ENCODE measurements at regions not wholly inside any gene's neighbourhood (a gene's known extent, or its start where the extent isn't known, plus 50 kb on each side); places are given as distances from the start of the nearest gene placed in this dataset.
"Not testable (repeated sequence)": the region's sequence is repeated elsewhere in the genome, so short reads cannot be mapped to it uniquely, and the experiment has no call there.

DNA sequence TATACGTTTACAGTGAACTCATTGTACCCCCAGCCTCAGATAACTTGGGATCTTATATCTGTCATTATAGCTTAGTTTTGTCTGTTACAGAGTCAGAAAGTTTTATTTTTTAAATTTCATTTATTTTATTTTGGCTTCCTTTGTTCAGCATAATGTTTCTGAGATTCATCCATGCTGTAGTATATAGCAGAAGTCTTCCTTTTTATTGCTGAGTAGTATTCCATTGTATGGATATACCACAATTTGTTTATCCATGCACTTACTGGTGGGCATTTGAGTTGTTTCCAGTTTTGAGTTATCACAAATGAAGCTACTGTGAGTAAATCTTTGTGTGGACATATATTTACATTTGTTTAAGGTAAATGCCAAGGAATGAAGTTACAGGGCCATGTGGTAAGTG is 122.3 kb downstream of the ADCYAP1 start:
- Histone ChIP-seq H3K36me3 (ENCODE audit: control insufficient read depth in 1 of 2, insufficient read depth in 2 of 2, low read length in 2 of 2) (no peaks in the 10 kb centered on the region), H3K4me2 (ENCODE audit: low read length) (no peak overlapping the region), H2AFZ (ENCODE audit: low read depth, low read length, poor library complexity, severe bottlenecking) (no peak overlapping the region), H3K27me3 (ENCODE audit: insufficient read depth, low read length) (no peaks in the 10 kb centered on the region), H3K9me2 (ENCODE audit: insufficient read depth) (no peaks in the 10 kb centered on the region), H4K20me1 (ENCODE audit: insufficient read depth) (no peaks in the 10 kb centered on the region), H3K27ac (ENCODE audit: low read depth, low read length) (no peak overlapping the region), H3K79me2 (ENCODE audit: insufficient read depth, low read length) (no peaks in the 10 kb centered on the region), H3K4me3 (replicated peaks in 1 of 2; ENCODE audit: low read depth in 1 of 2, low read length in 2 of 2) (no peak overlapping the region), H3K9me3 (ENCODE audit: control insufficient read depth in 1 of 2, insufficient read depth in 1 of 2, low read depth in 1 of 2, low read length in 2 of 2) (no peaks in the 10 kb centered on the region), H3K4me1 (ENCODE audit: control insufficient read depth in 1 of 2, insufficient read depth in 2 of 2, low read length in 2 of 2) (no peaks in the 10 kb centered on the region), H3K9ac (ENCODE audit: low read length) (no peak overlapping the region)
- CTCF ChIA-PET, result no interaction called here
- intact Hi-C loops (cut with micrococcal nuclease), result no loop called here
- POLR2A ChIA-PET, result no interaction called here
- no TSS peak for BruUV-seq (replicated peaks)
- RAD21 ChIA-PET (ENCODE audit: low non-redundant PET in 1 of 2, low total read pairs in 2 of 2, uncharacterized antibody in 2 of 2, unreplicated experiment in 2 of 2), result no interaction called here
- TF ChIP-seq FOSL1 (IDR thresholded peaks at IDR 0.05; ENCODE audit: low read depth) (no peak), ZFX (IDR thresholded peaks at IDR 0.05) (no peak)
- ATAC-seq (no peak), DNase-seq (ENCODE audit: low read depth, low spot score) (no peak)

DNA sequence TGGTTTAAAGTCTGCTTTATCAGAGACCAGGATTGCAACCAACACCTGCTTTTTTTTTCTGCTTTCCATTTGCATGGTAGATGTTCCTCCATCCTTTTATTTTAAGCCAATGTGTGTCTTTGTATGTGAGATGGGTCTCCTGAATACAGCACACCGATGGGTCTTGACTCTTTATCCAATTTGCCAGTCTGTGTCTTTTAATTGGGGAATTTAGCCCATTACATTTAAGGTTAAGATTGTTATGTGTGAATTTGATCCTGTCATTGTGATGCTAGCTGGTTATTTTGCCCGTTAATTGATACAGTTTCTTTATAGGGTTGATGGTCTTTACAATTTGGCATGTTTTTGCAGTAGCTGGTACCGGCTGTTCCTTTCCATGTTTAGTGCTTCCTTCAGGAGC is 128.4 kb downstream of the ADCYAP1 start:
- ATAC-seq; POLR2A ChIA-PET; H3K9me3 ChIP-seq (ENCODE audit: control insufficient read depth in 1 of 2, insufficient read depth in 1 of 2, low read depth in 1 of 2, low read length in 2 of 2); H3K4me2 ChIP-seq (ENCODE audit: low read length); CTCF ChIA-PET; H3K79me2 ChIP-seq (ENCODE audit: insufficient read depth, low read length); DNase-seq (ENCODE audit: low read depth, low spot score); BruUV-seq (replicated peaks); H2AFZ ChIP-seq (ENCODE audit: low read depth, low read length, poor library complexity, severe bottlenecking); RAD21 ChIA-PET (ENCODE audit: low non-redundant PET in 1 of 2, low total read pairs in 2 of 2, uncharacterized antibody in 2 of 2, unreplicated experiment in 2 of 2); H3K36me3 ChIP-seq (ENCODE audit: control insufficient read depth in 1 of 2, insufficient read depth in 2 of 2, low read length in 2 of 2); H3K9me2 ChIP-seq (ENCODE audit: insufficient read depth); H3K27me3 ChIP-seq (ENCODE audit: insufficient read depth, low read length); H3K4me3 ChIP-seq (replicated peaks in 1 of 2; ENCODE audit: low read depth in 1 of 2, low read length in 2 of 2); H4K20me1 ChIP-seq (ENCODE audit: insufficient read depth); intact Hi-C loops (cut with micrococcal nuclease); H3K27ac ChIP-seq (ENCODE audit: low read depth, low read length); H3K9ac ChIP-seq (ENCODE audit: low read length); H3K4me1 ChIP-seq (ENCODE audit: control insufficient read depth in 1 of 2, insufficient read depth in 2 of 2, low read length in 2 of 2): not testable (repeated sequence)

DNA sequence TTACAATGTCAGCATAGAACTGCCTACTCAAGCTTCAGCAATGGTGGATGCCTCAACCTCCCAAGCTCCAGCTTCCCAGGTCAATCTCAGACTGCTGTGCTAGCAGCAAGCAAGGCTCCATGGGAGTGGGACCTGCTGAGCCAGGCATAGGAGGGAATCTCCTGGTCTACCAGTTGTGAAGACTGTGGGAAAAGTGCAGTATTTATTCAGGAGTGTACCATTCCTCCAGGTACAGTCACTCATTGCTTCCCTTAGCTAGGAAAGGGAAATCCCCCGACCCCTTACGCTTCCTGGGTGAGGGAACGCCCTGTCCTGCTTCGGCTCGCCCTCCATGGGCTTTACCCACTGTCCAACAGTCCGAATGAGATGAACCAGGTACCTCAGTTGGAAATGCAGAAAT is 130.3 kb downstream of the ADCYAP1 start:
- ChIA-PET RAD21 (ENCODE audit: low non-redundant PET in 1 of 2, low total read pairs in 2 of 2, uncharacterized antibody in 2 of 2, unreplicated experiment in 2 of 2) (no interaction called here), CTCF (no interaction called here), POLR2A (no interaction called here)
- no peaks in the 10 kb centered on the region for H3K36me3 ChIP-seq (ENCODE audit: control insufficient read depth in 1 of 2, insufficient read depth in 2 of 2, low read length in 2 of 2)
- no peaks in the 10 kb centered on the region for H3K27me3 ChIP-seq (ENCODE audit: insufficient read depth, low read length)
- no peak overlapping the region for H3K27ac ChIP-seq (ENCODE audit: low read depth, low read length)
- no peak for DNase-seq (ENCODE audit: low read depth, low spot score)
- TF ChIP-seq, protein P1, sequence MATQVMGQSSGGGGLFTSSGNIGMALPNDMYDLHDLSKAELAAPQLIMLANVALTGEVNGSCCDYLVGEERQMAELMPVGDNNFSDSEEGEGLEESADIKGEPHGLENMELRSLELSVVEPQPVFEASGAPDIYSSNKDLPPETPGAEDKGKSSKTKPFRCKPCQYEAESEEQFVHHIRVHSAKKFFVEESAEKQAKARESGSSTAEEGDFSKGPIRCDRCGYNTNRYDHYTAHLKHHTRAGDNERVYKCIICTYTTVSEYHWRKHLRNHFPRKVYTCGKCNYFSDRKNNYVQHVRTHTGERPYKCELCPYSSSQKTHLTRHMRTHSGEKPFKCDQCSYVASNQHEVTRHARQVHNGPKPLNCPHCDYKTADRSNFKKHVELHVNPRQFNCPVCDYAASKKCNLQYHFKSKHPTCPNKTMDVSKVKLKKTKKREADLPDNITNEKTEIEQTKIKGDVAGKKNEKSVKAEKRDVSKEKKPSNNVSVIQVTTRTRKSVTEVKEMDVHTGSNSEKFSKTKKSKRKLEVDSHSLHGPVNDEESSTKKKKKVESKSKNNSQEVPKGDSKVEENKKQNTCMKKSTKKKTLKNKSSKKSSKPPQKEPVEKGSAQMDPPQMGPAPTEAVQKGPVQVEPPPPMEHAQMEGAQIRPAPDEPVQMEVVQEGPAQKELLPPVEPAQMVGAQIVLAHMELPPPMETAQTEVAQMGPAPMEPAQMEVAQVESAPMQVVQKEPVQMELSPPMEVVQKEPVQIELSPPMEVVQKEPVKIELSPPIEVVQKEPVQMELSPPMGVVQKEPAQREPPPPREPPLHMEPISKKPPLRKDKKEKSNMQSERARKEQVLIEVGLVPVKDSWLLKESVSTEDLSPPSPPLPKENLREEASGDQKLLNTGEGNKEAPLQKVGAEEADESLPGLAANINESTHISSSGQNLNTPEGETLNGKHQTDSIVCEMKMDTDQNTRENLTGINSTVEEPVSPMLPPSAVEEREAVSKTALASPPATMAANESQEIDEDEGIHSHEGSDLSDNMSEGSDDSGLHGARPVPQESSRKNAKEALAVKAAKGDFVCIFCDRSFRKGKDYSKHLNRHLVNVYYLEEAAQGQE (IDR thresholded peaks at IDR 0.05; ENCODE audit: low read depth), result no peak
- no peak for TF ChIP-seq EGR1 (IDR thresholded peaks at IDR 0.05; ENCODE audit: low read depth)
- H3K9me3 ChIP-seq (ENCODE audit: control insufficient read depth in 1 of 2, insufficient read depth in 1 of 2, low read depth in 1 of 2, low read length in 2 of 2), result no peaks in the 10 kb centered on the region
- no peak for ATAC-seq
- no peaks in the 10 kb centered on the region for H3K79me2 ChIP-seq (ENCODE audit: insufficient read depth, low read length)
- H3K9me2 ChIP-seq (ENCODE audit: insufficient read depth), result no peaks in the 10 kb centered on the region
- no peak overlapping the region for H3K4me2 ChIP-seq (ENCODE audit: low read length)
- H4K20me1 ChIP-seq (ENCODE audit: insufficient read depth), result no peaks in the 10 kb centered on the region
- no TSS peak for BruUV-seq (replicated peaks)
- intact Hi-C loops (cut with micrococcal nuclease), result no loop called here
- no peak overlapping the region for H2AFZ ChIP-seq (ENCODE audit: low read depth, low read length, poor library complexity, severe bottlenecking)
- H3K4me1 ChIP-seq (ENCODE audit: control insufficient read depth in 1 of 2, insufficient read depth in 2 of 2, low read length in 2 of 2), result no peaks in the 10 kb centered on the region
- no peak overlapping the region for H3K9ac ChIP-seq (ENCODE audit: low read length)
- H3K4me3 ChIP-seq (replicated peaks in 1 of 2; ENCODE audit: low read depth in 1 of 2, low read length in 2 of 2), result no peak overlapping the region
